T-cell (primary cell): ENCODE measurements at regions not wholly inside any gene's neighbourhood (a gene's known extent, or its start where the extent isn't known, plus 50 kb on each side); places are given as distances from the start of the nearest gene placed in this dataset.
A peak's percentile ranks its signal among the peaks of the same experiment; 100 is the strongest.

ENCODE experiments used
- ATAC-seq, 4 experiments: fragments of 200-7000 bp in 3 of 4; fragments of 150-1000 bp in 1 of 4; cut with Tn5 transposase; replicated peaks in 1 of 4; 1 replicate in 3 of 4; 2 replicates in 1 of 4; pipeline ENCODE4 v1.10.0; 2021; ENCODE audit warnings: moderate library complexity in 3 of 4, mild to moderate bottlenecking in 2 of 4, moderate number of reproducible peaks in 1 of 4
- CTCF ChIA-PET, 2 donors: fragments of 300-600 bp; sonication (Branson Sonifier 250); formaldehyde crosslinking; loops; one replicate each; lab custom pipeline; 2022; ENCODE audit warnings: antibody characterized with exemption in 2 of 2; lab: Charles Lee
- POLR2A ChIA-PET, 2 donors: fragments of 300-600 bp; sonication (Branson Sonifier 250); formaldehyde crosslinking; loops; one replicate each; lab custom pipeline; 2022; ENCODE audit warnings: antibody characterized with exemption in 2 of 2; lab: Charles Lee
- DNase-seq, 35 experiments: peaks; one replicate each; pipeline versions ENCODE4 v3.0.0 to v3.0.0-alpha.2; 2013 to 2023
- H3K27ac ChIP-seq: one replicate; pipeline ENCODE4 v1.5.1; 2013; ENCODE audit warnings: low read length
- H3K27me3 ChIP-seq, 2 experiments: replicated peaks in 1 of 2; 1 replicate in 1 of 2; 2 replicates in 1 of 2; pipeline versions ENCODE4 v1.6.1 to v1.7.0; 2013; ENCODE audit warnings: low read length in 1 of 2, mixed read lengths in 1 of 2; ENCODE audit not compliant: control insufficient read depth in 2 of 2, insufficient read depth in 2 of 2; ENCODE audit errors: extremely low read depth in 1 of 2
- H3K36me3 ChIP-seq, 2 donors: 1 replicate in 1 of 2; 2 replicates in 1 of 2; pipeline versions ENCODE4 v1.6.1 to v1.7.0; 2013; ENCODE audit warnings: low read length in 1 of 2; ENCODE audit not compliant: control insufficient read depth in 2 of 2, insufficient read depth in 1 of 2; ENCODE audit errors: extremely low read depth in 1 of 2
- H3K4me1 ChIP-seq, 2 experiments: 1 replicate in 1 of 2; 2 replicates in 1 of 2; pipeline versions ENCODE4 v1.6.1 to v1.7.0; 2013; ENCODE audit warnings: low read length in 2 of 2, mixed read lengths in 1 of 2; ENCODE audit not compliant: insufficient read depth in 2 of 2, control insufficient read depth in 1 of 2; ENCODE audit errors: extremely low read depth in 1 of 2
- H3K4me3 ChIP-seq, 2 donors: 1 replicate in 1 of 2; 2 replicates in 1 of 2; pipeline versions ENCODE4 v1.5.1 to v1.7.0; 2013; ENCODE audit warnings: mild to moderate bottlenecking in 2 of 2, low read length in 1 of 2, moderate library complexity in 1 of 2; ENCODE audit not compliant: control insufficient read depth in 1 of 2; ENCODE audit errors: extremely low read depth in 1 of 2
- H3K9me3 ChIP-seq: 2 replicates; pipeline ENCODE4 v1.7.0; 2013
- H3K27ac Mint-ChIP-seq, 2 donors: one replicate each; pipeline ENCODE4 v1.8.0; 2020 to 2021; ENCODE audit warnings: mild to moderate bottlenecking in 2 of 2, mixed read lengths in 2 of 2
- H3K27me3 Mint-ChIP-seq, 2 donors: one replicate each; pipeline ENCODE4 v1.8.0; 2021 to 2022; ENCODE audit warnings: mixed read lengths in 2 of 2
- H3K36me3 Mint-ChIP-seq: one replicate; pipeline ENCODE4 v1.8.0; 2021; ENCODE audit warnings: mixed read lengths
- H3K4me1 Mint-ChIP-seq, 3 donors: one replicate each; pipeline ENCODE4 v1.8.0; 2020 to 2022; ENCODE audit warnings: mixed read lengths in 3 of 3, mild to moderate bottlenecking in 1 of 3
- H3K4me3 Mint-ChIP-seq, 3 donors: one replicate each; pipeline ENCODE4 v1.8.0; 2020 to 2022; ENCODE audit warnings: mild to moderate bottlenecking in 3 of 3, mixed read lengths in 3 of 3, moderate library complexity in 3 of 3
- H3K9me3 Mint-ChIP-seq, 3 donors: one replicate each; pipeline ENCODE4 v1.8.0; 2020 to 2022; ENCODE audit warnings: mixed read lengths in 3 of 3
- WGBS: methylation state at CpG from one replicate; pipeline ENCODE4 v1.1.5; 2013; ENCODE audit warnings: missing lambda C conversion rate; ENCODE audit not compliant: insufficient coverage; 5-methylcytosine and 5-hydroxymethylcytosine counted together

GRCh38 chr1:34455121-34455520 is 278.4 kb downstream of the C1orf94 start:
- Histone ChIP-seq H3K36me3 (no peaks in the 10 kb centered on the region), H3K27me3 (peaks cover 0 to 6% of the 10 kb centered on the region in 2 experiments), H3K27ac (no peak overlapping the region), H3K9me3 (no peaks in the 10 kb centered on the region), H3K4me3 (no peak overlapping the region), H3K4me1 (no peaks in the 10 kb centered on the region)
- peaks cover 4 to 32% of the 10 kb centered on the region in 2 donors for H3K27me3 Mint-ChIP-seq
- CTCF ChIA-PET: no interaction called here
- no peak overlapping the region for H3K4me3 Mint-ChIP-seq
- ATAC-seq (no peak), DNase-seq (no peak)
- H3K4me1 Mint-ChIP-seq: no peaks in the 10 kb centered on the region
- POLR2A ChIA-PET: no interaction called here
- H3K27ac Mint-ChIP-seq: no peak overlapping the region
- no peaks in the 10 kb centered on the region for H3K36me3 Mint-ChIP-seq
- 82% methylated on average over 5 of the region's 7 CpGs for WGBS
- no peaks in the 10 kb centered on the region for H3K9me3 Mint-ChIP-seq

- DNase-seq: peak in 20 of 35 experiments; percentile 1 to 44 (median 14)
- no peak overlapping the region for H3K4me3 Mint-ChIP-seq
- Histone ChIP-seq H3K4me3 (no peak overlapping the region), H3K27me3 (peaks cover 0 to 16% of the 10 kb centered on the region in 2 experiments), H3K36me3 (no peaks in the 10 kb centered on the region), H3K4me1 (no peaks in the 10 kb centered on the region), H3K9me3 (no peaks in the 10 kb centered on the region), H3K27ac (no peak overlapping the region)
- H3K27ac Mint-ChIP-seq: no peak overlapping the region
- 43% methylated on average over 4 of the region's 6 CpGs for WGBS
- ATAC-seq: no peak
- ChIA-PET POLR2A (no interaction called here), CTCF (interaction anchor here in 1 of 2 donors (1.6 kb wide), 1 partner anchor 283 kb away, joined by 9 read pairs; no protein-coding TSS in a partner anchor)
- no peaks in the 10 kb centered on the region for H3K9me3 Mint-ChIP-seq
- H3K4me1 Mint-ChIP-seq: no peaks in the 10 kb centered on the region
- peaks cover 13 to 34% of the 10 kb centered on the region in 2 donors for H3K27me3 Mint-ChIP-seq
- H3K36me3 Mint-ChIP-seq: no peaks in the 10 kb centered on the region
These were observed 283.5 kb downstream of the C1orf94 start for GRCh38 chr1:34460193-34460592.

GRCh38 chr1:34470401-34470800 is 284.4 kb upstream of the GJB5 start:
- no peak overlapping the region for H3K4me3 ChIP-seq
- ATAC-seq (no peak), DNase-seq (peak in 1 of 35 experiments; percentile 5)
- no peaks in the 10 kb centered on the region for H3K36me3 ChIP-seq
- no peak overlapping the region for H3K27ac ChIP-seq
- 37% methylated on average over 2 of the region's 6 CpGs for WGBS
- H3K9me3 Mint-ChIP-seq: no peaks in the 10 kb centered on the region
- CTCF ChIA-PET: no interaction called here
- no peaks in the 10 kb centered on the region for H3K9me3 ChIP-seq
- H3K27me3 Mint-ChIP-seq: peaks cover 7 to 26% of the 10 kb centered on the region in 2 donors
- no peaks in the 10 kb centered on the region for H3K36me3 Mint-ChIP-seq
- POLR2A ChIA-PET: no interaction called here
- H3K27ac Mint-ChIP-seq: no peak overlapping the region
- peaks cover 0 to 11% of the 10 kb centered on the region in 2 experiments for H3K27me3 ChIP-seq
- no peak overlapping the region for H3K4me3 Mint-ChIP-seq
- H3K4me1 ChIP-seq: no peaks in the 10 kb centered on the region
- no peaks in the 10 kb centered on the region for H3K4me1 Mint-ChIP-seq

GRCh38 chr1:34474566-34474965 is 280.3 kb upstream of the GJB5 start:
- Histone ChIP-seq H3K9me3 (no peaks in the 10 kb centered on the region), H3K27me3 (peaks cover 0 to 19% of the 10 kb centered on the region in 2 experiments), H3K27ac (no peak overlapping the region), H3K4me3 (no peak overlapping the region), H3K36me3 (no peaks in the 10 kb centered on the region), H3K4me1 (no peaks in the 10 kb centered on the region)
- ATAC-seq (no peak), DNase-seq (no peak)
- CTCF ChIA-PET: no interaction called here
- no peaks in the 10 kb centered on the region for H3K4me1 Mint-ChIP-seq
- no peak overlapping the region for H3K27ac Mint-ChIP-seq
- peaks cover 15 to 39% of the 10 kb centered on the region in 2 donors for H3K27me3 Mint-ChIP-seq
- no peaks in the 10 kb centered on the region for H3K9me3 Mint-ChIP-seq
- WGBS: 66% methylated on average over 4 of the region's 5 CpGs
- POLR2A ChIA-PET: no interaction called here
- no peak overlapping the region for H3K4me3 Mint-ChIP-seq
- no peaks in the 10 kb centered on the region for H3K36me3 Mint-ChIP-seq

GRCh38 chr1:34476371-34476770 is 278.5 kb upstream of the GJB5 start:
- Histone ChIP-seq H3K9me3 (no peaks in the 10 kb centered on the region), H3K27me3 (peaks cover 0 to 18% of the 10 kb centered on the region in 2 experiments), H3K4me3 (no peak overlapping the region), H3K4me1 (no peaks in the 10 kb centered on the region), H3K36me3 (no peaks in the 10 kb centered on the region), H3K27ac (no peak overlapping the region)
- DNase-seq (no peak), ATAC-seq (no peak)
- Mint-ChIP-seq H3K4me1 (no peaks in the 10 kb centered on the region), H3K36me3 (no peaks in the 10 kb centered on the region), H3K27me3 (peaks cover 22 to 46% of the 10 kb centered on the region in 2 donors), H3K9me3 (peaks cover 0 to 4% (median 0%) of the 10 kb centered on the region in 3 donors), H3K4me3 (no peak overlapping the region), H3K27ac (no peak overlapping the region)
- POLR2A ChIA-PET: no interaction called here
- CTCF ChIA-PET: no interaction called here
- WGBS: 13% methylated on average over 1 of the region's 3 CpGs

GRCh38 chr1:34477632-34478141 is 277.2 kb upstream of the GJB5 start:
- H3K36me3 ChIP-seq: no peaks in the 10 kb centered on the region
- Mint-ChIP-seq H3K4me3 (no peak overlapping the region), H3K27ac (no peak overlapping the region), H3K9me3 (peaks cover 0 to 4% (median 0%) of the 10 kb centered on the region in 3 donors), H3K27me3 (peaks cover 24 to 42% of the 10 kb centered on the region in 2 donors), H3K36me3 (no peaks in the 10 kb centered on the region), H3K4me1 (no peaks in the 10 kb centered on the region)
- 50% methylated on average over 2 of the region's 2 CpGs for WGBS
- DNase-seq (no peak), ATAC-seq (no peak)
- no peaks in the 10 kb centered on the region for H3K4me1 ChIP-seq
- POLR2A ChIA-PET: no interaction called here
- H3K9me3 ChIP-seq: no peaks in the 10 kb centered on the region
- peaks cover 0 to 15% of the 10 kb centered on the region in 2 experiments for H3K27me3 ChIP-seq
- H3K4me3 ChIP-seq: no peak overlapping the region
- H3K27ac ChIP-seq: no peak overlapping the region
- CTCF ChIA-PET: no interaction called here
